RPMI7951 (cell line): ENCODE measurements at regions not wholly inside any gene's neighbourhood (a gene's known extent, or its start where the extent isn't known, plus 50 kb on each side); places are given as distances from the start of the nearest gene placed in this dataset.
"Not testable (repeated sequence)": the region's sequence is repeated elsewhere in the genome, so short reads cannot be mapped to it uniquely, and the experiment has no call there.

Experiments
- DNase-seq: peaks from one replicate; pipeline ENCODE4 v3.0.0-alpha.2; 2012; ENCODE audit warnings: low read depth

GRCh38 chr4:32840461-32841189 lies 2120.5 kb downstream of the PCDH7 start:
- DNase-seq: no peak

GRCh38 chr4:32841217-32841616 lies 2121.0 kb downstream of the PCDH7 start:
- no peak for DNase-seq

GRCh38 chr4:32847461-32847860 lies 2127.3 kb downstream of the PCDH7 start:
- DNase-seq: no peak

GRCh38 chr4:32855622-32856021 lies 2135.5 kb downstream of the PCDH7 start:
- DNase-seq: no peak

- DNase-seq: no peak
Observed at GRCh38 chr4:32858361-32858760, 2138.2 kb downstream of the PCDH7 start.

GRCh38 chr4:32858971-32859370 lies 2138.8 kb downstream of the PCDH7 start:
- DNase-seq: peak; percentile 8

- DNase-seq: no peak
Observed at GRCh38 chr4:32864713-32865351, 2144.7 kb downstream of the PCDH7 start.

GRCh38 chr4:32876546-32876945 lies 2156.4 kb downstream of the PCDH7 start:
- no peak for DNase-seq

- DNase-seq: no peak
Observed at GRCh38 chr4:32879913-32880312, 2159.7 kb downstream of the PCDH7 start.

GRCh38 chr4:32884198-32884597 lies 2164.0 kb downstream of the PCDH7 start:
- DNase-seq: no peak

- DNase-seq: no peak
Observed at GRCh38 chr4:32890398-32890797, 2170.2 kb downstream of the PCDH7 start.

- DNase-seq: no peak
Observed at GRCh38 chr4:32909053-32909452, 2188.9 kb downstream of the PCDH7 start.

- no peak for DNase-seq
Observed at GRCh38 chr4:32909736-32910135, 2189.6 kb downstream of the PCDH7 start.

GRCh38 chr4:32917586-32917985 lies 2197.4 kb downstream of the PCDH7 start:
- no peak for DNase-seq

- no peak for DNase-seq
Observed at GRCh38 chr4:32929796-32930699, 2209.9 kb downstream of the PCDH7 start.

- DNase-seq: no peak
Observed at GRCh38 chr4:32930700-32931099, 2210.5 kb downstream of the PCDH7 start.

- DNase-seq: no peak
Observed at GRCh38 chr4:32931475-32931874, 2211.3 kb downstream of the PCDH7 start.

- DNase-seq: no peak
Observed at GRCh38 chr4:32932156-32932555, 2212.0 kb downstream of the PCDH7 start.

- not testable (repeated sequence) for DNase-seq
Observed at GRCh38 chr4:32939222-32939621, 2219.1 kb downstream of the PCDH7 start.

- DNase-seq: no peak
Observed at GRCh38 chr4:32950866-32951265, 2230.7 kb downstream of the PCDH7 start.

- DNase-seq: no peak
Observed at GRCh38 chr4:32958586-32958985, 2238.4 kb downstream of the PCDH7 start.

GRCh38 chr4:32962100-32962499 lies 2241.9 kb downstream of the PCDH7 start:
- DNase-seq: no peak

GRCh38 chr4:32985256-32985655 lies 2265.1 kb downstream of the PCDH7 start:
- DNase-seq: no peak
